Islet of Langerhans (tissue), 1 donor: ENCODE measurements at regions not wholly inside any gene's neighbourhood (a gene's known extent, or its start where the extent isn't known, plus 50 kb on each side); places are given as distances from the start of the nearest gene placed in this dataset.

Source experiments
- FAIRE-seq: peaks from one replicate; lab custom pipeline; 2011; peaks lifted over from hg19 to GRCh38; lab: Jason Lieb, UNC

- FAIRE-seq: no peak
Measured at GRCh38 chr3:34256021-34256420, 457.6 kb downstream of the PDCD6IP start.

- no peak for FAIRE-seq
Measured at GRCh38 chr3:34256791-34257190, 458.4 kb downstream of the PDCD6IP start.

- no peak for FAIRE-seq
Measured at GRCh38 chr3:34258271-34258998, 460.0 kb downstream of the PDCD6IP start.

GRCh38 chr3:34260271-34261000 is 462.0 kb downstream of the PDCD6IP start:
- no peak for FAIRE-seq

- FAIRE-seq: no peak
Measured at GRCh38 chr3:34261001-34261385, 462.6 kb downstream of the PDCD6IP start.

- FAIRE-seq: no peak
Measured at GRCh38 chr3:34263101-34263621, 464.7 kb downstream of the PDCD6IP start.

- FAIRE-seq: no peak
Measured at GRCh38 chr3:34264337-34265041, 466.1 kb downstream of the PDCD6IP start.

- FAIRE-seq: no peak
Measured at GRCh38 chr3:34267088-34267487, 468.7 kb downstream of the PDCD6IP start.

GRCh38 chr3:34268032-34268709 is 469.7 kb downstream of the PDCD6IP start:
- FAIRE-seq: no peak

- no peak for FAIRE-seq
Measured at GRCh38 chr3:34275811-34276210, 477.4 kb downstream of the PDCD6IP start.

- FAIRE-seq: no peak
Measured at GRCh38 chr3:34276342-34276741, 477.9 kb downstream of the PDCD6IP start.

GRCh38 chr3:34277110-34277509 is 478.7 kb downstream of the PDCD6IP start:
- no peak for FAIRE-seq

- FAIRE-seq: no peak
Measured at GRCh38 chr3:34279901-34280300, 481.5 kb downstream of the PDCD6IP start.

GRCh38 chr3:34283751-34284150 is 485.3 kb downstream of the PDCD6IP start:
- no peak for FAIRE-seq

- FAIRE-seq: no peak
Measured at GRCh38 chr3:34284959-34285826, 486.8 kb downstream of the PDCD6IP start.

GRCh38 chr3:34285827-34286188 is 487.4 kb downstream of the PDCD6IP start:
- no peak for FAIRE-seq

- no peak for FAIRE-seq
Measured at GRCh38 chr3:34292605-34293300, 494.3 kb downstream of the PDCD6IP start.

- FAIRE-seq: no peak
Measured at GRCh38 chr3:34294240-34294639, 495.8 kb downstream of the PDCD6IP start.

GRCh38 chr3:34296796-34297195 is 498.4 kb downstream of the PDCD6IP start:
- no peak for FAIRE-seq

- FAIRE-seq: no peak
Measured at GRCh38 chr3:34298653-34299052, 500.2 kb downstream of the PDCD6IP start.

GRCh38 chr3:34300621-34301020 is 502.2 kb downstream of the PDCD6IP start:
- no peak for FAIRE-seq
